Uterus (tissue), 3 donors: ENCODE measurements at regions not wholly inside any gene's neighbourhood (a gene's known extent, or its start where the extent isn't known, plus 50 kb on each side); places are given as distances from the start of the nearest gene placed in this dataset.
"Not testable (repeated sequence)": the region's sequence is repeated elsewhere in the genome, so short reads cannot be mapped to it uniquely, and the experiment has no call there.

Experiments
- DNase-seq, 2 donors: peaks; one replicate each; pipeline ENCODE4 v3.0.0-alpha.2; 2019 to 2020
- H3K27ac ChIP-seq, 2 donors: fragments of 200-600 bp; sonication (generic); 1 replicate in 1 of 2; 2 replicates in 1 of 2; pipeline ENCODE4 v1.5.1; 2016 to 2018
- H3K27me3 ChIP-seq, 2 donors: fragments of 200-600 bp; sonication (generic); one replicate each; pipeline ENCODE4 v1.5.1; 2018 to 2019; ENCODE audit warnings: control low read depth in 1 of 2
- H3K36me3 ChIP-seq, 2 donors: fragments of 200-600 bp; sonication (generic); one replicate each; pipeline ENCODE4 v1.5.1; 2019; ENCODE audit warnings: control low read depth in 1 of 2
- H3K4me1 ChIP-seq, 2 donors: fragments of 200-600 bp; sonication (generic); one replicate each; pipeline ENCODE4 v1.5.1; 2018 to 2019; ENCODE audit warnings: control low read depth in 1 of 2
- H3K4me3 ChIP-seq, 2 donors: fragments of 200-600 bp; sonication (generic); 1 replicate in 1 of 2; 2 replicates in 1 of 2; pipeline ENCODE4 v1.5.1; 2018 to 2019; ENCODE audit warnings: mild to moderate bottlenecking in 1 of 2
- H3K9me3 ChIP-seq, 2 donors: fragments of 200-600 bp; sonication (generic); one replicate each; pipeline ENCODE4 v1.5.1; 2019; ENCODE audit warnings: control low read depth in 1 of 2
- POLR2A ChIP-seq, 2 donors: fragments of 450-650 bp; IDR thresholded peaks; one replicate each; pipeline ENCODE4 v1.6.1; 2016; ENCODE audit warnings: antibody characterized with exemption in 2 of 2, mild to moderate bottlenecking in 1 of 2, moderate library complexity in 1 of 2
- intact Hi-C: fragments of 100-400 bp; cut with DNase I; formaldehyde crosslinking; loops from one replicate; pipeline ENCODE4 v1.15.1; 2023; ENCODE audit warnings: low total_unique reads
- TF ChIP-seq, protein P1 (sequence below), 4 experiments: fragments of 200-600 bp in 2 of 4; fragments of 450-650 bp in 2 of 4; sonication (generic) in 2 of 4; IDR thresholded peaks; one replicate each; pipeline ENCODE4 v1.5.1; 2016 to 2019; ENCODE audit warnings: antibody characterized with exemption in 4 of 4, mild to moderate bottlenecking in 2 of 4, moderate library complexity in 1 of 4
- donor health status: DM: yes; HTN: yes; CAD: no.

DNA sequence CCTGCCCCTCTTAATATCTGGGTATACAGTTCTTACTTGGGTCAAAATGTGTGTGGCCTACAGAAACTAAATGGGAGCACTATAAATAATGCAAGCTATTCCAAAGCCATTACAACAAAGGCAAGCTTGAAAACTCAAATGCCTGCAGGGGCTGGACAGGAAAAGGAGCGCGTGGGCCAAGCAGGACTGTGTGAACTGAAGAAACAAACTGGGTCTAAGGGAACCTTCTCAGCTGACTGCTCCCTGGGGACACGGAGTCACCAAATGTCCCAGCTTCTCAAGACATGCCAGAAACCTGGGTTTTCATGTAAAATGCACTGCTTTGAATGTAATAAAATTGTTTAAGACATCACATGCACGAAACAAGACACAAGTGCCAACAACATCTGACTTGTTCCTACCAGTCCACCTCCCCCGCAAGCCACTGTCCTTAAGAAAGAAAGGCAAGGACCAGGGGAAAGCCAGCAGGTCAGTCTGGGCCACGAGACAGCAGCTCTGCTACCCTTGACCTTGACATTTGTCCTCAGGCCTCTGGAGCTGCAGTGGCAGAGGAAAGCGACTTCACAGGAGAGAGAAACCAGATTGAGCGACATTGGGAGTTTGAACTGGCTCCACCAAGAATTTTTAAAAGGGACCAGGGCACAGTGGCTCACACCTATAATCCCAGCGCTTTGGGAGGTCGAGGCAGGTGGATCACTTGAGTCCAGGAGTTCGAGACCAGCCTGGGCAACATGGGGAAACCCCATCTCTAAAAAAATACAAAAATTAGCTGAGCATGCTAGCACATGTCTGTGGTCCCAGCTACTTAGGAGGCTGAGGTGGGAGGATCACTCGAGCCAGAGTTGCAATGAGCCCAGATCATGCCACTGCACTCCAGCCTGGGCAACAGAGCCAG lies 89.7 kb upstream of the SH3BP4 start:
- TF ChIP-seq, protein P1, sequence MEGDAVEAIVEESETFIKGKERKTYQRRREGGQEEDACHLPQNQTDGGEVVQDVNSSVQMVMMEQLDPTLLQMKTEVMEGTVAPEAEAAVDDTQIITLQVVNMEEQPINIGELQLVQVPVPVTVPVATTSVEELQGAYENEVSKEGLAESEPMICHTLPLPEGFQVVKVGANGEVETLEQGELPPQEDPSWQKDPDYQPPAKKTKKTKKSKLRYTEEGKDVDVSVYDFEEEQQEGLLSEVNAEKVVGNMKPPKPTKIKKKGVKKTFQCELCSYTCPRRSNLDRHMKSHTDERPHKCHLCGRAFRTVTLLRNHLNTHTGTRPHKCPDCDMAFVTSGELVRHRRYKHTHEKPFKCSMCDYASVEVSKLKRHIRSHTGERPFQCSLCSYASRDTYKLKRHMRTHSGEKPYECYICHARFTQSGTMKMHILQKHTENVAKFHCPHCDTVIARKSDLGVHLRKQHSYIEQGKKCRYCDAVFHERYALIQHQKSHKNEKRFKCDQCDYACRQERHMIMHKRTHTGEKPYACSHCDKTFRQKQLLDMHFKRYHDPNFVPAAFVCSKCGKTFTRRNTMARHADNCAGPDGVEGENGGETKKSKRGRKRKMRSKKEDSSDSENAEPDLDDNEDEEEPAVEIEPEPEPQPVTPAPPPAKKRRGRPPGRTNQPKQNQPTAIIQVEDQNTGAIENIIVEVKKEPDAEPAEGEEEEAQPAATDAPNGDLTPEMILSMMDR (IDR thresholded peaks at IDR 0.05): no peak
- TF ChIP-seq POLR2A (IDR thresholded peaks at IDR 0.05): no peak
- intact Hi-C loops: no loop called here

DNA sequence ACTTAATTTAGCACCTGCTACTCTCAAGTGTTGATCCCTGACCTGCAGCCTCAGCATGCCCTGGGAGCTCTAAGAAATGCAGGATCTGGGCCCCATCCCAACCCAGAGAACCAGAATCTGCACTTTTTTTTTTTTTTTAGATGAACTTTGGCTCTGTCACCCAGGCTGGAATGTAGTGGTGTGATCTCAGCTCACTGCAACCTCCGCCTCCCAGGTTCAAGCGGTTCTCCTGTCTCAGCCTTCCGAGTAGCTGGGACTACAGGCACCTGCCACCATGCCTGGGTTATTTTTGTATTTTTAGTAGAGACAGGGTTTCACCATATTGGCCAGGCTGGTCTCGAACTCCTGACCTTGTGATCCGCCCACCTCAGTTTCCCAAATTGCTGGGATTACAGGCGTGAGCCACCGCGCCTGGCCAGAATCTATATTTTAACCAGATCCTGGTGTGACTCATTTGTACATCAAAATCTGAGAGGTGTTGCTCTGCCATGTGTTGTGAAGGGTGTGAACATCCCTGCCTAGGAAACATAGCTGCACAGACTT lies 92.4 kb upstream of the SH3BP4 start:
- H3K4me3 ChIP-seq, H3K27ac ChIP-seq, H3K27me3 ChIP-seq, intact Hi-C loops, H3K4me1 ChIP-seq, H3K9me3 ChIP-seq, DNase-seq, H3K36me3 ChIP-seq: not testable (repeated sequence)

More for the DNA sequence above, 89.7 kb upstream of the SH3BP4 start:
- no peaks in the 10 kb centered on the region for H3K9me3 ChIP-seq
- no peak overlapping the region for H3K4me3 ChIP-seq
- no peaks in the 10 kb centered on the region for H3K36me3 ChIP-seq
- no peak overlapping the region for H3K27ac ChIP-seq
- no peaks in the 10 kb centered on the region for H3K27me3 ChIP-seq
- H3K4me1 ChIP-seq: no peaks in the 10 kb centered on the region
- no peak for DNase-seq

DNA sequence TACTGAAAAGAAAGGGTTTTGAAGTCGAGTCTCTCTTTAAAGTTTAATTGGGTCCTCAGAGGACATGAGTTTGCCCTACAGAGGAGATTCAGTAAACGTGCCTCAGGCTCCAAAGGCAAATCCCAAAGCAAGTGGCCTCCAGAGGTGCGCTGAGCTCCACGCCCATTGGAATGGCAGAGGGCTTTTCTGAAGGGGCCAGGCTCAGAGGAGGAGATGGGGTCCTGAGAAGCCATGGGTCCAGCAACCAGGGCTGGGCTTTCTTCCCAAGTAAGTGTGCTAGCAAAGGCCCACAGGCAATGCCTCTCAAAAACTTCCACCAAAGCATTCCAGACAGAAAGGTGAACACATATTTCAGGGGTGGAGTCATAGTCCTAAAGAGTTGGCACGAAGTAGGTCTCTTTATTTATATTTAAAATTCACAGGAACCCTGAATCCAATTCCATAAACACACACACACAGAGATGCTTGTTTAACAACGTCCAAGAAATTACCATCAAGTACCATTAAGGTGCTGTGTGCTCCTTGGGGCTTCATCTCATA lies 93.0 kb upstream of the SH3BP4 start:
- Histone ChIP-seq H3K27ac (no peak overlapping the region), H3K27me3 (no peaks in the 10 kb centered on the region), H3K9me3 (no peaks in the 10 kb centered on the region), H3K36me3 (no peaks in the 10 kb centered on the region), H3K4me3 (no peak overlapping the region), H3K4me1 (no peaks in the 10 kb centered on the region)
- TF ChIP-seq POLR2A (IDR thresholded peaks at IDR 0.05): no peak
- TF ChIP-seq, protein P1 (IDR thresholded peaks at IDR 0.05): no peak
- no peak for DNase-seq
- intact Hi-C loops: no loop called here

DNA sequence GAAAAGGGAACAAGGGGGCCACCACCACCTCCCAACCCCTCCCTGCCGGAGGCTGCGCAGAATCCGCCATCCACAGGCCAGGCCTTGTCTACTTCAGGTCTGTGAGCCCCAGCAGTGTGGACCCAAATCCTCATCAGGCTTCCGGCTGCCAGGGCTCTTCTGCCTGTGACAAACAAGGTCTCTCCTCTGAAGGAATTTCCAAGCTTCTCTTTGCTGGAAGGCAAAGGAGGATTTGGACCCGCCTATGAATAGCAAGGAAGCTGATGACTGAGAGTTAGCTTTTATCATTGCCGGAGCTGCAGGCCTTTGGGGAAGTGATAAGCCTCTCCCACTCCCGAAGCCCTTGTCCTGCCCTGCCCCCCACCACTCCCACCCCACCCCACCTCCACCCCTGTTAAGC lies 93.7 kb upstream of the SH3BP4 start:
- Histone ChIP-seq H3K4me3 (no peak overlapping the region), H3K36me3 (no peaks in the 10 kb centered on the region), H3K27me3 (no peaks in the 10 kb centered on the region), H3K4me1 (no peaks in the 10 kb centered on the region), H3K9me3 (no peaks in the 10 kb centered on the region), H3K27ac (no peak overlapping the region)
- intact Hi-C loops: no loop called here
- DNase-seq: no peak
- TF ChIP-seq POLR2A (IDR thresholded peaks at IDR 0.05): no peak
- TF ChIP-seq, protein P1 (IDR thresholded peaks at IDR 0.05): no peak

DNA sequence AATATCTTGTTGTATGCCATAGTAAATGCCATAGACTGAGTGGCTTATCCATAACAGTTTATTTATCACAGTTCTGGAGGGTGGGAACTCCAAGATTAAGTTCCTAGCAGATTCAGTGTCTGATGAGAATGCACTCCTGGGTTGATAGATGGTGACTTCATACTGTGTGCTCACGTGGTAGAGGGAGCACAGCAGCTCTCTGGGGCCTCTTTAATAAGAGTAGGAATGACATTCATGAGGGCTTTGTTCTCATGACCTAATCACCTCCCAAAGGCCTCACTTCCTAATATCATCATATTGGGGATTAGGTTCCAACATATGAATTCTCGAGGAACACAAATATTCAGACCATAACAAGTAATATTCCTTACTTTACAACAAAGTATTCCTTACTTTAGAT lies 98.1 kb upstream of the SH3BP4 start:
- Histone ChIP-seq H3K27ac (no peak overlapping the region), H3K4me1 (no peaks in the 10 kb centered on the region), H3K9me3 (no peaks in the 10 kb centered on the region), H3K27me3 (no peaks in the 10 kb centered on the region), H3K4me3 (no peak overlapping the region), H3K36me3 (no peaks in the 10 kb centered on the region)
- DNase-seq: no peak
- TF ChIP-seq POLR2A (IDR thresholded peaks at IDR 0.05): no peak
- TF ChIP-seq, protein P1 (IDR thresholded peaks at IDR 0.05): no peak
- intact Hi-C loops: no loop called here
